SK-N-SH (cell line): ENCODE measurements at regions not wholly inside any gene's neighbourhood (a gene's known extent, or its start where the extent isn't known, plus 50 kb on each side); places are given as distances from the start of the nearest gene placed in this dataset.

Experiments used
- CTCF ChIA-PET: fragments of 300-600, 350-600 bp; formaldehyde crosslinking; extraction: SDS; loops from one replicate; lab custom pipeline; 2021; lab: Yijun Ruan, JAX
- POLR2A ChIA-PET: fragments of 350-600 bp; sonication (Branson Sonifier 250); formaldehyde crosslinking; extraction: SDS; loops from one replicate; lab custom pipeline; 2020; ENCODE audit warnings: antibody characterized with exemption, inconsistent platforms; lab: Yijun Ruan, JAX
- DNase-seq: peaks from one replicate; pipeline ENCODE4 v3.0.0; 2012
- H2AFZ ChIP-seq: fragments of 200-600 bp; sonication (generic); 2 replicates; pipeline ENCODE4 v1.8.1; 2016; ENCODE audit warnings: antibody characterized with exemption, mild to moderate bottlenecking, low read depth
- H3F3A ChIP-seq: fragments of 200-600 bp; sonication (generic); replicated peaks from 2 replicates; pipeline ENCODE3; 2016; ENCODE audit warnings: antibody characterized with exemption, mild to moderate bottlenecking; ENCODE audit not compliant: insufficient read depth
- H3K27ac ChIP-seq, 2 experiments: fragments of 200-500 bp in 1 of 2; fragments of 200-600 bp in 1 of 2; sonication (Bioruptor generic) in 1 of 2; sonication (generic), shearing (Covaris generic) in 1 of 2; 2 replicates each; pipeline versions ENCODE4 v1.5.1 to v1.6.1; 2014 to 2016; ENCODE audit warnings: low read depth in 2 of 2, inconsistent platforms in 1 of 2, low read length in 1 of 2, mild to moderate bottlenecking in 1 of 2, mixed read lengths in 1 of 2
- H3K27me3 ChIP-seq: fragments of 200-600 bp; sonication (generic), shearing (Covaris generic); 2 replicates; pipeline ENCODE4 v1.6.1; 2016; ENCODE audit warnings: mixed run types; ENCODE audit not compliant: insufficient read depth
- H3K36me3 ChIP-seq, 2 experiments: fragments of 200-500 bp in 1 of 2; fragments of 200-600 bp in 1 of 2; sonication (Bioruptor generic) in 1 of 2; sonication (generic) in 1 of 2; replicated peaks in 1 of 2; 2 replicates each; pipeline versions ENCODE3 to v1.5.1; 2014 to 2016; ENCODE audit warnings: low read length in 1 of 2, mild to moderate bottlenecking in 1 of 2; ENCODE audit not compliant: insufficient read depth in 2 of 2, control insufficient read depth in 1 of 2
- H3K4me1 ChIP-seq, 2 experiments: fragments of 200-500 bp in 1 of 2; fragments of 200-600 bp in 1 of 2; sonication (Bioruptor generic) in 1 of 2; sonication (generic), shearing (Covaris generic) in 1 of 2; 2 replicates each; pipeline versions ENCODE4 v1.5.1 to v1.6.1; 2014 to 2016; ENCODE audit warnings: low read depth in 1 of 2, low read length in 1 of 2, mixed run types in 1 of 2; ENCODE audit not compliant: insufficient read depth in 2 of 2, control insufficient read depth in 1 of 2
- H3K4me2 ChIP-seq: fragments of 200-600 bp; sonication (generic), shearing (Covaris generic); 2 replicates; pipeline ENCODE4 v1.6.1; 2017; ENCODE audit warnings: mixed run types
- H3K4me3 ChIP-seq, 2 experiments: fragments of 200-500 bp in 1 of 2; fragments of 200-600 bp in 1 of 2; sonication (Bioruptor generic) in 1 of 2; sonication (generic), shearing (Covaris generic) in 1 of 2; 2 replicates each; pipeline versions ENCODE4 v1.5.1 to v1.8.1; 2014 to 2016; ENCODE audit warnings: low read depth in 2 of 2, inconsistent platforms in 1 of 2, low read length in 1 of 2, mild to moderate bottlenecking in 1 of 2, mixed read lengths in 1 of 2, moderate library complexity in 1 of 2
- H3K79me2 ChIP-seq: fragments of 200-600 bp; sonication (generic); 2 replicates; pipeline ENCODE4 v1.8.1; 2017; ENCODE audit warnings: mild to moderate bottlenecking; ENCODE audit not compliant: insufficient read depth
- H3K9ac ChIP-seq: fragments of 200-600 bp; sonication (generic); 2 replicates; pipeline ENCODE4 v1.6.1; 2017; ENCODE audit warnings: mixed run types
- H3K9me2 ChIP-seq: fragments of 200-600 bp; sonication (generic); 2 replicates; pipeline ENCODE4 v1.6.1; 2017; ENCODE audit warnings: mixed run types
- H3K9me3 ChIP-seq: fragments of 200-600 bp; sonication (generic); 2 replicates; pipeline ENCODE4 v1.6.1; 2017; ENCODE audit warnings: mixed run types, mild to moderate bottlenecking, moderate library complexity
- H4K20me1 ChIP-seq: fragments of 200-600 bp; sonication (generic); 2 replicates; pipeline ENCODE4 v1.6.1; 2017; ENCODE audit warnings: mild to moderate bottlenecking, mixed run types; ENCODE audit not compliant: insufficient read depth
- CTCF ChIP-seq: fragments of 200-600 bp; sonication (generic); IDR thresholded peaks from 2 replicates; pipeline ENCODE4 v1.6.1; 2017; ENCODE audit warnings: antibody characterized with exemption, mild to moderate bottlenecking, moderate library complexity
- EP300 ChIP-seq, 2 experiments: IDR thresholded peaks; 2 replicates each; pipeline versions ENCODE4 v1.4.0 to v1.6.1; 2012; ENCODE audit warnings: borderline replicate concordance in 1 of 2, low read depth in 1 of 2, low read length in 1 of 2
- EZH2phosphoT487 ChIP-seq: fragments of 200-600 bp; sonication (generic); IDR thresholded peaks from 2 replicates; pipeline ENCODE4 v1.6.1; 2017; ENCODE audit warnings: low read depth, mixed run types, mild to moderate bottlenecking, antibody characterized with exemption, moderate library complexity, borderline replicate concordance
- FOXJ3 ChIP-seq: sonication (generic); formaldehyde crosslinking; IDR thresholded peaks from 2 replicates; pipeline ENCODE4 v1.5.1; 2020; ENCODE audit warnings: mild to moderate bottlenecking, missing genetic modification reagents
- FOXM1 ChIP-seq: IDR thresholded peaks from 2 replicates; pipeline ENCODE4 v1.4.0; 2012; ENCODE audit warnings: low read depth, mild to moderate bottlenecking
- JUND ChIP-seq: IDR thresholded peaks from 2 replicates; pipeline ENCODE4 v1.4.0; 2012
- MEF2A ChIP-seq: IDR thresholded peaks from 2 replicates; pipeline ENCODE4 v1.4.0; 2012; ENCODE audit warnings: low read depth, borderline replicate concordance
- REST ChIP-seq: IDR thresholded peaks from 2 replicates; pipeline ENCODE4 v1.6.1; 2012; ENCODE audit warnings: mild to moderate bottlenecking, low read depth, low read length, moderate library complexity
- RFX5 ChIP-seq: IDR thresholded peaks from 2 replicates; pipeline ENCODE4 v1.6.1; 2012; ENCODE audit warnings: mild to moderate bottlenecking, improper control_type of control experiment, low read length
- RXRA ChIP-seq: IDR thresholded peaks from 2 replicates; pipeline ENCODE4 v1.4.0; 2012; ENCODE audit warnings: low read depth, mild to moderate bottlenecking, borderline replicate concordance
- SIN3A ChIP-seq: IDR thresholded peaks from 2 replicates; pipeline ENCODE4 v1.6.1; 2012; ENCODE audit warnings: low read depth, mild to moderate bottlenecking, low read length, moderate library complexity, borderline replicate concordance
- SMC3 ChIP-seq: IDR thresholded peaks from 2 replicates; pipeline ENCODE4 v1.6.1; 2012; ENCODE audit warnings: low read depth, low read length, improper control_type of control experiment
- TCF12 ChIP-seq: IDR thresholded peaks from 2 replicates; pipeline ENCODE4 v1.4.0; 2012
- USF1 ChIP-seq: IDR thresholded peaks from 2 replicates; pipeline ENCODE4 v1.4.0; 2012; ENCODE audit warnings: low read depth, borderline replicate concordance
- USF2 ChIP-seq: fragments of 150-350 bp; IDR thresholded peaks from 2 replicates; pipeline ENCODE4 v1.6.1; 2017; ENCODE audit warnings: antibody characterized with exemption, low read length, low read depth, borderline replicate concordance
- YY1 ChIP-seq: IDR thresholded peaks from 2 replicates; pipeline ENCODE4 v1.4.0; 2012; ENCODE audit warnings: low read depth, mild to moderate bottlenecking
- WGBS: methylation state at CpG from one replicate; pipeline ENCODE4 v1.1.6; 2017; ENCODE audit warnings: low lambda C conversion rate; 5-methylcytosine and 5-hydroxymethylcytosine counted together

GRCh38 chr7:156178857-156179256, 366.6 kb upstream of the SHH start:
- Histone ChIP-seq H3K4me2 (no peak overlapping the region), H3K9ac (no peak overlapping the region), H2AFZ (no peak overlapping the region), H3K79me2 (no peaks in the 10 kb centered on the region), H3K27me3 (peaks cover 75% of the 10 kb centered on the region), H3K36me3 (no peaks in the 10 kb centered on the region), H3K9me3 (no peaks in the 10 kb centered on the region), H3K9me2 (no peaks in the 10 kb centered on the region), H3K4me1 (no peaks in the 10 kb centered on the region), H3K27ac (no peak overlapping the region), H4K20me1 (no peaks in the 10 kb centered on the region), H3K4me3 (no peak overlapping the region), H3F3A (no peaks in the 10 kb centered on the region)
- ChIA-PET CTCF (interaction anchor here (1.6 kb wide), 1 partner anchor 10 kb away, joined by 4 read pairs; no protein-coding TSS in a partner anchor), POLR2A (no interaction called here)
- 21% methylated on average over 12 of the region's 13 CpGs for WGBS
- DNase-seq = no peak
- TF ChIP-seq EZH2phosphoT487 (no peak), TCF12 (no peak), CTCF (no peak), FOXM1 (no peak), USF1 (no peak), SIN3A (no peak), SMC3 (no peak), EP300 (IDR thresholded peaks at IDR 0.05; ENCODE audit: borderline replicate concordance in 1 of 2, low read depth in 1 of 2, low read length in 1 of 2) (no peak), RXRA (no peak)

- 37% methylated on average over 15 of the region's 15 CpGs for WGBS
- Histone ChIP-seq H3K9ac (no peak overlapping the region), H3K4me1 (no peaks in the 10 kb centered on the region), H3K9me3 (no peaks in the 10 kb centered on the region), H3K27me3 (peaks cover 81% of the 10 kb centered on the region), H3K9me2 (no peaks in the 10 kb centered on the region), H3K79me2 (no peaks in the 10 kb centered on the region), H3K36me3 (no peaks in the 10 kb centered on the region), H4K20me1 (no peaks in the 10 kb centered on the region), H2AFZ (no peak overlapping the region), H3K27ac (no peak overlapping the region), H3K4me2 (no peak overlapping the region), H3K4me3 (no peak overlapping the region), H3F3A (no peaks in the 10 kb centered on the region)
- no peak for DNase-seq
- TF ChIP-seq YY1 (no peak), REST (no peak), USF1 (no peak), USF2 (no peak), MEF2A (no peak), FOXJ3 (CRISPR knock-in tag) (no peak), CTCF (no peak), JUND (no peak), SIN3A (no peak), RFX5 (no peak)
- POLR2A ChIA-PET = no interaction called here
- CTCF ChIA-PET = no interaction called here
Measured at GRCh38 chr7:156178214-156178613, 366.0 kb upstream of the SHH start.
